Glomerular visceral epithelial cell (primary cell): ENCODE measurements at regions not wholly inside any gene's neighbourhood (a gene's known extent, or its start where the extent isn't known, plus 50 kb on each side); places are given as distances from the start of the nearest gene placed in this dataset.

Experiments
- DNase-seq: peaks from one replicate; pipeline ENCODE4 v3.0.0-alpha.2; 2016; ENCODE audit errors: extremely low spot score

DNA sequence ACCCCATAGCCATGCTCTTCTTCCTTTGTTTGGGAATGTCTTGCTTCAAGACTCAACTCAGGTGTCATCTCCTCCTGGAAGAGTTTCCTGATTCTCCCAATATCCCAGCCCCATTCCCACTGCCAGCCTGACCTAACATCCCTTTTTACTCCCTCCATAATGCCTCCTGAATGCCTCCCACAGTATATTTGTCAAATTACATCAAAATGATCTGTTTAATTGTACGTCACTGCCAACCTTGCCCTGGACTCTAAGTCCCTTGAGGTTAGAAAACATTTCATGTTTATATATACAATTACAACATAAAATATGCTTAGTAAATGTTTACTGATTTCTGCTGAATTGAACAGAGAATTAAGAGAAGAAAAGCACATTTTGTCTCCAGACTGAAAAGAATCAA lies 301.6 kb upstream of the PDE4D start:
- no peak for DNase-seq

DNA sequence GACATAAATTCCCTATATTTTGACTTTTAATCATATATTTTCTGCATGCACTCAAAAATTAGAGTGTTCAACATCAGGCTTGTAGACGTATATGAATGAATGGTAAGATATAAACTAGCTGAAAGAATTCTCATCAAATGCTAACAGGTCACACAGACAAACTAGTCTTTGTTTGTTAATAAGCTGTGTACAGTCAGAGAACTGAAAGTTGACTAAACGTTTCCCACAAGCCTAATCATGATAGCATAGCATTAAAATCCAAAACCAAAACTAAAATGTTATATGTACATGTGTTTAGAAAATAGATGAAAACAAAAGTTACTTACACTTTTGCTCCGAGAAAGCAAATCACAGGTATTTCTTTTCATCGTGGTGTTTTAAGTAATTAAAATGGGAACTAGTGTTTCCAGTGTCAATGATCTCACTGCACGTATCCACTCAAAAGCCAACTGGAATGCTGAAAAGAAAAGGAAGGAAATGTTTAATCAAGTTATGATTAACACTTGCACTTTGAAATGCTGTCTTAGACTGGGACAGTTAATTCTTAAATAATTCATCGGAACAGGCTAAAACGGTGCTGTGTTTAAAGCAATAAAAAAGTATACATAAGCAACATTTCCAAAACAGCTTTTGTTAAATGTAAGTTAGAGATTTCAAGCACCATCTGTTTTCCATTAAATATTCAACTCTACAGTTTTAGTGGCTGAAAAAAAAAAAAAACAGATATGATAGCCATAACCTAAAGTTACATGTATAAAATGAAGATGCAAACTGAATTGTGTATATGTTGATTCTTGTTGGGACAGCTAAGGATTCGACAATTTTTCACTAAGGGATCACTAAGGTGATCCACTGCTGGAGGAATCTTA lies 291.9 kb upstream of the PDE4D start:
- no peak for DNase-seq

DNA sequence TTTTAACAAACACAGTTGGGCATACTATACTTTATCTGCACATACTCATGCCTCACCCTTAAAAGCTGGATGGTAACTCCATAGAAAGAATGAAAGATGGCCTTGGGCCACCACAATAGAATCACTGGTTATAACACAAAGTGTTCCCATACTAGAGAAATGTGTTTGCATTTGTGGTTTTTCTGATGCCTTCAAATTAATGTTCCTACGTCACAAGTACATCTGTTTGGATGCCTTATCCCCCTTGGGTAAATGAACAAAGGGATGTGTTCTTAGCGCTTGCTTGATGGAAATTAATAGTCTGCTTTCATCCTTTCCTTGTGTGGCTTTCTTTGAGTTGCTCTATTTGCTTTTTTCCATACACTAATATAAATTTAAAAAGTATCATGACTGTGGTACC lies 291.1 kb upstream of the PDE4D start:
- no peak for DNase-seq

DNA sequence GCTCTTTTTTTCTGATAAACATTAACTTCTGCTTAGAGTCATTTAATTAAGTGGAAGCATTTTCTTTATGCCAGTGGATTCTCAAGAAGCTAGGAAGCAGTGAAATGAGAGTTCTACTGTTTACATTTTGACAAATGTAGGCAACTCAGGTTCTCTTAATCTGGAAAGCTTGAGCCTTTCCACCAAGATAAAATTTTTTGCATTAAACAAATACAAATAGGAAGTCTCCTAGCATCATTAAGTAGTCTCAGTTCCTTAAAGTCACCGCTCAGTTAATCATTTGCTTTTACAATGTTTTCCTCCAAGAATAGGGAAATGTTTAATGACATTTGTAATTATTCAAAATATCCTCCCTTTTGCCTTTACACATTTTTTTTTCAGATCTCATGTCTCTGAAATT lies 290.4 kb upstream of the PDE4D start:
- DNase-seq: no peak

DNA sequence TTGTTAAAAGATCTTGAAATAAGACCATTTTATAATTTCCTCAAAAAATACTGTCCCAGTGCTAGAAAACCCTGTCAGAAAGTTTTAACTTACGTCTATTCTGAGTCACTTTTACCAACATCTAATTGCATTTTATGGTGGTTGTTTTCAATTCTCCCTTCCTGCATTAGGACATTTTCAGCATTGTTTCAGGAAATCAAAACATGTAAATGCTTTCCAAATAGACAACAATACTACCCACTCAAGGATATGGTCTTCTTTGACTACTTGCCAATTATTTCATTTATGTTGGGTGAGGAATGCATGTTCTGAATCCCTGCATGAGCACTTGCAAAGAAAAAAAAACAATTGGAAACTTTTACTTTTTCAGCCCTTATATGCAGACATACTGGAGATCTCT lies 284.6 kb upstream of the PDE4D start:
- DNase-seq: no peak

DNA sequence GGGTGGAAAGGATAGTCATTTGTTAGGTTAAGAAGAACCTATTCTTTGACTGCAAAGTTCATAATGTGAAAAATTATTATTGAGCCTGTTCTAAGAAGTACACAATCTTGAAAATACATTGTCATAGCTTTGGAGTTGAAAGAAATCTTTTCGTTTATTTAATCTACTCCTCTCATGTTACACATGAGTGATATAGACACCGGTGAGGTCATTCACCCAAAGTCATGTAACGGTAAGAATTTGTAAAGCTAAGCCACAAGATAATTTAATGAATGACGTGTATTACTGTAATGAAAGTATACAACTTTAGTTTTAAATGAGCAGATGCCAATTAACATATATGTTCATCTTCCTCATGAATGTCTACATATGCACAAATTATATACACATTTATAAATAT lies 284.1 kb upstream of the PDE4D start:
- DNase-seq: no peak

DNA sequence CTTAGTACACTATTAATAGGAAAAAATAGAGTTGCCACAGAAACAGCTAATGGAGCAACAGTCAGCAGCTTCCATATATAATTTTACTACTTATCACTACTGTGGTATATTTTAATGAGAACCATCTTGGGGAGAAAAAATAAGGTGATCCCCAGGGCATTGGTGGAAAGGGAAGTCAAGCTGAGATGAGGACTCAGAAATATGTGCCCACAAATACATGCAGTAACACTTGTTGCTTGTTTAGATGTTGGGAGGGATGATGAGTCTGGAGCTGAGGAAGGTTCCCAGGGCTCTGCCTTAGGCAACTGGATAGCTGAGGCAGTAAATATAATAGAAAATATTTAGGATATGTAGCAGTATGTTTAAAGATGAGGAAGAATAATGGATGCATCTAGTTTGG lies 280.1 kb upstream of the PDE4D start:
- no peak for DNase-seq

DNA sequence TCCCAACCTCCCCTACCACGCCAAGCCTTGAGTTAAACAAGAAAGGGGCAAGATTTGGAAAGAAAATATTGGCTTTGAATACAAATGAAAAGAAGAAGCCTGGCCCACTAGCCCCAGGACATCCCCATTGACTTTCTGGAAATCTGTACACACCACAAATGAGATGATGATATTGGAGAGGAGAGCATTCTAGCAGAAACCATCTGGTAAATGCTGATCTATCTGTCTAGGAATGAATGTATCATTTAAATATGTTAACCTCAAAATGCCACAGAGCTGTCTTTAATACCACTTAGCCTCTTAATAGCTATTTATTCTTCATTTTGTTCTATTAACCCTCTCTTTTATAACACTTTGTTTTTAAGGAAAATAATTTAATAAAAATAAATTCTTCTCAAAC lies 270.2 kb upstream of the PDE4D start:
- DNase-seq: no peak

DNA sequence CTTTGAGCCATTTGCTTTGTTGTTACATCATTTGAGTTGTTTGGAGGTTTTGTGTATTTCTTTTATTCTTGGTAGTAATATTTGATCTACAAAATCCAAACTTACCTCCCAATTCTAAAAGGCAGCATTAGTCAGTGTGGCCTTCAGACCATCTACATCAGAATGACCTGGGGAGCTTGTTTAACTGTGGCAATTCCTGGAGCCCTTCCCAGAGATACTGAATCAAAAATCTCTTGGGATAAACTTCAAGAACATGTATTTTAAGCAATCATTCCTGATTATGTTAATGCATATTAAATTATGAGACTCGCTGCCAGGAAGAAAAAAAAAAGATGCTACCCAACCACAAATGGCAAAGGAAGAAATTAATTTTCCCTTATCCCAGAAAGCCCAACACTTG lies 268.9 kb upstream of the PDE4D start:
- no peak for DNase-seq

DNA sequence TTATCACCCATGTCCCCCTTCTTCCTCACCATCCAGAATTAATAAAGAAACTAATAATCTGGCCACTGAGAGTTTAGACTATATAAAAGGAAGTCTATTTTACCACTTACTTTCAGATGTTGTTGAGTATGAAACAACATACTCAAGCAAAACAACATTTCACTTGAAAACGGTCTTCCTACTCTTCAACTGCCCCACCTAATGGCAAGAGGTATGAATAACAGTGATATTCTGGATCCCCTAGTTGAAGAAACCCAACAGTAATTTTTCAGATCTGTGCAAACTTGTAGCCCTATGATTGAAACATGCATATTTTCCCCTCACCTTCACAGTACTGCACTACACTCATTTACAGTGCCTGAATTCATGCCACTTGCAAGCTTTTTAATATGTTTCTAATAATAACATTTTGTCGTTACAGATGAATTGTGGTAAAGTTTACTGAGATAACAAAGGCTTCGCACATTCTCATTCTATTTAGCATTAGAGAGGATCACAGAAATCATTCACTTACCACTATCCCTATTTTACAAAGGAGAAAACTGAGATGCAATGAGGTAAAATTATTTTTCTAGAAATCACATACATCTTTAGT lies 267.9 kb upstream of the PDE4D start:
- peak; percentile 5 for DNase-seq

DNA sequence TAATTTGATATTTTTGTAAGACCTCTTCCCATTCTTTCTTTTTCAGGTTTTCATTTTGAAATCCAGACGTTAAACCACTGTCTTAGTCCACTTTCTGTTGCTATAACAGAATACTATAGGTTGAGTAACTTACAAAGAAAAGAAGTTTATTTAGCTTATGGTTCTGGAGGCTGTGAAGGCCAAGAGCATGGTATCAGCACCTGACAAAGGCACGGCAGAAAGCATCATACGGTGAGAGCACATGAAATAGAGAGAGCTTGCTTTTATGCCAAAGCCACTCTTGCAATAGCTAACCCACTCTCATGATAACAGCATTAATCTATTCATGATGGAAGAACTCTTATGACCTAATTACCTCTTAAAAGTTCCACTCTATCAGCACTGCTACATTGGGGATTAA lies 255.6 kb upstream of the PDE4D start:
- no peak for DNase-seq

DNA sequence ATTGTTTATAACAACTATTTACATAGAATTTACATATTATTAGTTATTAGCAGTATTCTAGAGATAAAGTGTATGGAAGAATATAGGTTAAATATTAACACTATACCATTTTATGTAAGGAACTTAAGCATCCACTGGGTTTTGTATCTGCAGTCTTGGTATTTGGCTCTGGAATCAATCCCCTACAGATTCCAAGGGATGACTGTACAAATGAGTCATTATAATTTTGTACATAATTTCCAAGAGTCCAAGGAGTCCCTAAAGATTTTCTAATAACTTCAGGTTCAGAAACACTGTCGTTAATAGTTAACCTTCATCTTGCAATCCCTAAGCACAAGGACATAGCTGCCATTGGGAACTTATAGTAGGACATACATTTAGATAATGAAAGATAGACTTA lies 254.8 kb upstream of the PDE4D start:
- no peak for DNase-seq

DNA sequence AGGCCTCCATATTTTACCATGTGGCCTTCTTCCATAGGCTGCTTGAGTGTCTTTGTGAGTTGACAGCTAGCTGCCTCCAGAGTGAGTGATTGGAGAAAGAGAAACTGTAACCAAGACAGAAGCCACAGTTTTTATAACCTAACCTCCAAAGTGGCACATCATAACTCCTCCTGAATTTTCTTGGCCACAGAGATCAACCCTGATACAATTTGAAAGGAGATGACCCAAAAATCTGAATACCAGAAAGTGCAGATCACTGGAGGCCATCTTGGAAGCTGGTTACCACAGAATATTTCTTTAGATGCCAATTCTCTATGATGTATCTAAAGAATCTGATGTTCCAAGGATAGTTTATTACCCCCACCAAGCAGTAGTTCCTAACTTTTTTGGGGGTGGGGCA lies 254.3 kb upstream of the PDE4D start:
- DNase-seq: no peak

DNA sequence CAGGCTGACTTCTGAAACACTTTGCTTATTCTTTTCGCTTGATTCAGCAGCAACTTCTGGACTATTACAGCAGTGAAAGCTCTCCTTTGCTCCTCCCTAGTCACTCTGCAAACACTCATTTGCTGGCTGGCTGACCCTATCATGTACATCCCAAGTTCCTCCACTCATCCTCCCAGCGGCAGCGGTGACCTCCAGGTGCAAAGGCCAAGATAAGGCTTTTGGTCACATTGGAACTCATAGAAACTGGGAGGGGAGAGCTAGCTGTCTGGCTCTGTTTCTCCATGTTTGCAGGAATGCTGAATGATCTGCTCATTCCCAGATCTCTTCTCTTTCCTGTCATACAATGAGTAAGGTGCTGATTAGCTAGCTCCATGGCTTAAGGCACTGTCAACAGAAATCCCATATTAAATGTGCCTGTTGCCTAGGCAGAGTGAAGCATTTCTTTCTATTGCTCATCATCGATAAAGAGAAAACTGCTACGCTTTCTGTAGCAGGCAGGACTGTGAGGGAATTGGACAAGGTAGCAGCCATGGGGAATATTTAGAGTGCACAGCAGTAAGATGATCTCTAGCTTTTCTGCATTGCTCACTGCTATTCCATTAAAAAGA lies 250.5 kb upstream of the PDE4D start:
- no peak for DNase-seq

DNA sequence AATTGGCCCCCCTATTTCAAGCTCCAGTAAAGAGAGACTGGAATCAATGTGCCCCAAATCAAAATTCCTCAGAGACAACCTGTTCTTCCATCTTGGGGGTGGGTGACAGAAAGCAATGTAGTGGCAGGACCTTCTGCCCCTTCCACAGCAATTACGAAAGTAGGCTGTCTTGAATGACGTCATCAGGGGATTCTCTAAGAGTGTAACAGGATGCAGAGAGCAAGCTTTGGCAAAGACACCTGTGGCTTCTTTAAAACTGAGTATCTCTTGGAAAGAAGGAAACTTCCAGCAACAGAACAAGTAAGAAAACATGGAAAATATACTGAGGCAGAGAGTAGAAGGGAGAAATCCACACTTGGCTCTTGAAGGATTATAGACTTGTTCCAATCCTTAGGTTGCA lies 247.6 kb upstream of the PDE4D start:
- DNase-seq: no peak

DNA sequence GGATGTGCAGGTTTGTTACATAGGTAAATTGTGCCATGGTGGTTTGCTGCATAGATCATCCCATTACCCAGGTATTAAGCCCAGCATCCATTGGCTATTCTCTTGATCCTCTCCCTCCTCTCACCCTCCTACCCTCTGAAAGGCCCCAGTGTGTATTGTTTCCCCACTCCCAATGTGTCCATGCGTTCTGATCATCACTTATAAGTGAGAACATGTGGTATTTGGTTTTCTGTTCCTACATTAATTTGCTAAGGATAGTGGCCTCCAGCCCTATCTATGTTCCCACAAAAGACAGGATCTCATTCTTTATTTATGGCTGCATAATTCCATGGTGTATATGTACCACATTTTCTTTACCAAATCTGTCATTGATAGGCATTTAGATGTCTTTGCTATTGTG lies 243.3 kb upstream of the PDE4D start:
- no peak for DNase-seq

DNA sequence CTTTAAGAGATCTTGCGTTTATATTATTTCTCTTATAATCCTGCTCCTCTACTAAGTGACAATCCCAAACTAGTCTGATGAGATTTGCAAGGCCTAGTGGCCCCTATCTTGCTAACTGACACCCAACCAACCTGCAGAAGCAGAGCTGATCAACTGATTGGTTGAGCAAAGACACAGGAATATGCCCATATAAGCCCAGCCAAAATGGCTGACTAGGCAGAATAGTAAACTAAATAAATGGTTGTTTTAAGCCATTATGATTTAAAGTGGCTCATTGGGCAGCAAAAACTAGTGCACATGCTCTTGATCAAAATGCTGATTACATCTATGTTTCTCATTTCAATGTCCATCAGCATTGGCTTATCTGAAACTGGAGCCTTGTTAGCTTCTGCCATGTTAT lies 238.0 kb upstream of the PDE4D start:
- no peak for DNase-seq

DNA sequence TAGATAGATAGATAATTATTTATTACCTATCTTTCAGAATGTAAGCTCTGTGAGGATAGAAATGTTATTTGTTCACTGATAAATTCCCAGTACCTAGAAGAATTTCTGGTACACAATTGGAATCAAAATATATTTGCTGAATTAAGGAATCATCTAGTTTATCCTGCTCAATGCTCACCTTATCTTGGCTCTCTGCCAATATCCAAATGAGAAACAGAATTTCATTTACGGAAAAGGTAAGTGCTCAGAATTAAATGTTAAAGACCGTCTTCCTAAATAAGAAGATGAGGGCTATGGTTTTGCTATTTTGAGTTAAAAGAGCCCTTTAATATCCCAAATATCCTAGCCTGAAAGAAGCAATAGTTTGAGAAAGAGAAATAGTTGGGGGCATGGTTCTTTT lies 232.1 kb upstream of the PDE4D start:
- no peak for DNase-seq

DNA sequence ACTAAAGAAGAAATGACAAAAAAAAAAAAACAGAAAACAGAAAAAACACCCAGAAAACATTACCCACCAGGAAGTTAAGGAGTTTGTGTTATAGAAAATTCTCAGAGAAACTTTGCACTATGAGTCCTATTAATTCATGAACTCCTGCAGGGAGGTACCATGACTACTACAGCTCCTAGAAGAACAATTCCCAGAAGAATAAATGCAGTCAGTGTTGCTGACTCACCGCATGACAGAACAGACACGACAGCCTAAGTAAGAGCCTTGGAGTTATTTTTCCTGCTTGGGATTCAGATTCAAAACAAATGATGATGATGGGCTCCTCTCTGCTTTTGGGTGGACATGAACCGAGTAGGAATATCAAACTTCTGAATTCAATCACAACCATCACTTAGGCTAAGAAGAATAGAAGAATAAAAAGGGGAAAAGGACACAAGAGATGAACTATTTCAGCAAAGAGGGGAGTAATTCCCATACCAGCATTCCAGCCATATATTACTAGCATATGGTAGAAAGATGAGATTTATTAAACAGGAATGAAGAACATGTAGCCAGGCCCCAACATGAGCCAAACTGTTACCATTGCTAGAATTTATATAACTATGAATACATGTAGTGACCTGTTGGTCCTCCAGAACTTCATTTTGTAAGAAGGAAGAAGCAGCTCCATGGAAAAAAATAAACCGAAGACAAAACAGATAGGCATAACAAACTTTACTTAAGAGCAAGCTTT lies 209.6 kb upstream of the PDE4D start:
- DNase-seq: no peak

DNA sequence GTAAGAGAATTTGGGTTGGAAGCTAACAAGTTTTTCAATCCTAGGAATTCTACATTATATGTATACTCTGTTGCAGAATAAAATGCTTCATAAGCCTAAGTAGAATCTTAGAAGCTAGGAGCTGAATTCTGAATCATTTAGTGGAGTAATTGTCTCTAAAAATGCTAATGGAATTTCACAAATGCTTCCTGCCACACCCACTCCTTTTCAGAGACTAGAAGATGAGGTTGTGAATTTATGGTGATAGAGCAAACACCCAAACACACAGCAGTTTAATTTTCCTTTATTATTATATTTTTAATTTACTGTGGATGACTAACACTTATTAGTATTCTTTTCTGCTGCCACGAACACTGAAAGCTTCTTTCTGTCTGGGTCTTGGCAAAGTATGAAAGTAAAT lies 208.0 kb upstream of the PDE4D start:
- no peak for DNase-seq

DNA sequence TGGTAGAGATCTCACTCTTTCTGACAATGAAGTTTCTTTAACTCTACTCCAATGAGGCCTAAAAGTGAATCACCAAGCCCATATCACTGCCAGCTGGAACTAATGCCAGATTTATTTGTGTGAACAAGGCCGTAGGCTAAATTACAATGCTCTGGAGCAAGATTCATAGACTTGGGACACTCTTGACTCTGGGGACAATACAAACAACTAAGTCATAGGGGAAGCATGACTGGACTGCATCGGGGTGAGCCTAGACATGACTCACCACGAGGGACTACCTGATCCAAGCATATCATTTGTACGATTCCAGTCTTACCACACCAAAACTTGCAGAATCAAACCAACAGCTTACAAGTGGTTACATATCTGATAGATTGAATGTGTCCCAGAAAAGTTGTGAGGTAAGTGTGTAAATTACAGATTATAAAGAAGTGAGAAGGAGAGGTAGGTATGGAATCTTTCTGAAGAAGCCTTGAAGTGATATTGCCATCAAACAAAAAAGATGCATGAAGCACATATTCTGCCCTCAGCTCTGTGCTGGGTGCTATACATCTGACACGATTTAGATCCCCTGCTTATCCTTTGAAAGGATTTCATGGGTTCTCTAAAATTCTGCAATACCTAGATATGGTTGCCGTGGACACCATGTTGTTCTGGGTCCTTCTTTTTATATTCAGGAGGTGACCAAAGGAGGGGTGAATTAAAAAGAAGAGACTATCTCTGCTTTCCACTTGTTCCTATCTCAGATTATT lies 199.3 kb upstream of the PDE4D start:
- DNase-seq: no peak

DNA sequence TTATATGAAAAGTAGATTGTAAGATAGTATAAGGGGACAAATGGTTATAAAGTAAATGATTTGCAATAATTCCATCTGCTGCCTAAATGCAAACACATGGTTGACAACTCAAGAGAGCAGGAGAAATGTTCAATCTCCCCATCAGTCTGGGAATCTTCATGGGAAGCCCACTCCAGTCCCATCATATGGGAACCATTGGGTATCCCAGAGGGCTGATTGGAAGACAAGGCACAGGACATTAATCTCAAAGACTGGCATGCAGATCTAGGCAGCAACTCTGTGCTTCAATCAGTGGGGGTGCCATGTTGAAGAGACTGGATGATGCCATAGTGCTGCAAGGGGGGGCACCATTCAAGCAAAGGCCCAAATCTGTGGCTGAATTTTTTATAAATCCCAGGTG lies 193.1 kb upstream of the PDE4D start:
- no peak for DNase-seq
